D721Med (cell line): ENCODE measurements at regions not wholly inside any gene's neighbourhood (a gene's known extent, or its start where the extent isn't known, plus 50 kb on each side); places are given as distances from the start of the nearest gene placed in this dataset.

Source experiments
- DNase-seq: peaks from one replicate; pipeline ENCODE4 v3.0.0; 2011; ENCODE audit warnings: low spot score; ENCODE audit not compliant: insufficient read length
- FAIRE-seq: peaks from 2 replicates; lab custom pipeline; 2011; peaks lifted over from hg19 to GRCh38; lab: Jason Lieb, UNC
- CTCF ChIP-seq: IDR thresholded peaks from 2 replicates; pipeline ENCODE4 v1.5.1; 2012; ENCODE audit warnings: mild to moderate bottlenecking, control low read depth; ENCODE audit not compliant: insufficient read depth; ENCODE audit errors: missing control alignments

GRCh38 chr4:13762130-13762529 lies 134.6 kb upstream of the BOD1L1 start:
- no peak for TF ChIP-seq CTCF
- DNase-seq: no peak
- no peak for FAIRE-seq

GRCh38 chr4:13763707-13764106 lies 136.2 kb upstream of the BOD1L1 start:
- DNase-seq (no peak), FAIRE-seq (no peak)
- no peak for TF ChIP-seq CTCF

GRCh38 chr4:13765539-13765938 lies 138.0 kb upstream of the BOD1L1 start:
- no peak for TF ChIP-seq CTCF
- FAIRE-seq (no peak), DNase-seq (no peak)

DNA sequence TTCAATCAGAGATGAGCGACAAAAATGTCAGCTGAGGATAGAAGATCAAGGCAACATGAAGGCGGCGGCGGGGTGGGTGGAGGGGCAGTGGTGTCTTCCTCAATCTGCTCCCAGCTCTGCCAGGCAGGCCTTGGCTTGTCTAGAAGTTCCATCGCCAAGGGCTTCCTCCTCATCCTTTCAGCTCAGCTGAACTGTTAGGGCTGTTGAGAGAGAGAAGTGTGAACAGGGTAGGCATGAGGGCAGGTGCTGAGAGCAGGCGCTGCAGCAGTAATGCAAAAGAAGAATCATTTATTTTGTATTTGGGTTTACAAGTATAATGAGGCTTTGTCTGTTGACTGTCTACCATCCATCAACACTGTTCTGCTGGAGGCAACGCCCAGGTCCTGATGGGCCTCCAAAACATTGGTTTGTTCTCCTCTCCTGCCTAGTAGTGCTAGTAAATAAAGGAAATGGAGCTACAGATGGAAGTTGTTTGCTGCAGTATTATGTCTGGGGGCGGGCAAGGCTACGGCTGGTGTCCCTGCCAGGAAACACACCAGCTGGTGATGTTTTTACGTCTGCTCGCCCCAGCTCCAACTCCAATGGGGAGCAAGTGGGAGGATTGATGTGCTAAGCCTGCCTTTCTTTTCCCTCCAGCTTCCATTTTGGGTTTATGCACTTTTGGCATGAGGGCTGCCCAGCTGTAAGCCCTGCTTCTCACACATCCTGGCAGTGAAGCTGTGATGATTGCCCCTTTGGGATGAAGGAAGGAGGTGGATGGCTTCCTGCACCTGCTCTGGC lies 139.4 kb upstream of the BOD1L1 start:
- DNase-seq (no peak), FAIRE-seq (no peak)
- TF ChIP-seq CTCF: no peak

DNA sequence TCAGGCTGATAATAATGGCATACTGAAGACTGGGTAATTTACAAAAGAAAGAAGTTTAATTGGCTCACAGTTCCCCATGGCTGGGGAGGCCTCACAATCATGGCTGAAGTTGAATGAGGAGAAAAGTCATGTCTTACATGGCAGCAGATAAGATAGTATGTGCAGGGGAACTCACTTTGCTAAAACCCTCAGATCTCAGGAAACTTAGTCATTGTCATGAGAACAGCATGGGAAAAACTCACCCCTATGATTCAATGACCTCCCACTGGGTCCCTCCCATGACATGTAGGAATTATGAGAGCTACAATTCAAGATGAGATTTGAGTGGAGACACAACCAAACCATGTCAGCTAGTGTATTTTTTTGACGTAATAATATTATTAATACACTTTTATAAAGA lies 149.8 kb upstream of the BOD1L1 start:
- FAIRE-seq (no peak), DNase-seq (no peak)
- TF ChIP-seq CTCF: no peak

DNA sequence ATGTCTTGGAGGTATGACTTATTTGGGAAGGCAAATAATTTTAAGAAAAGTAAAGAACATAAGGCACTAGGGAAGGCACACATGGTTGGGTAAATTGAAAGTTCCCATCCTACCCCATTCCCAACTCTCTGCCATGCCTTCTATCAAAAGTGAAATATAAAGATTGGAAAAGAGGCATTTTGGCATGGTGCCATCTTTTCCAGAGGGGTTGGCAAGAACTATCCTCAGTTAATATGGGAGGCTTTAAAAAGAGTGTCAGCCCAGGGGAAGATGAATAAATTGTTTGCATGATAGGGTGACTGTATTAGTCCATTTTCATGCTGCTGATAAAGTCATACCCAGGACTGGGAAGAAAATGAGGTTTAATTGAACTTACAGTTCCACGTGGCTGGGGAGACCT lies 150.8 kb upstream of the BOD1L1 start:
- FAIRE-seq: no peak
- DNase-seq: no peak
- no peak for TF ChIP-seq CTCF

DNA sequence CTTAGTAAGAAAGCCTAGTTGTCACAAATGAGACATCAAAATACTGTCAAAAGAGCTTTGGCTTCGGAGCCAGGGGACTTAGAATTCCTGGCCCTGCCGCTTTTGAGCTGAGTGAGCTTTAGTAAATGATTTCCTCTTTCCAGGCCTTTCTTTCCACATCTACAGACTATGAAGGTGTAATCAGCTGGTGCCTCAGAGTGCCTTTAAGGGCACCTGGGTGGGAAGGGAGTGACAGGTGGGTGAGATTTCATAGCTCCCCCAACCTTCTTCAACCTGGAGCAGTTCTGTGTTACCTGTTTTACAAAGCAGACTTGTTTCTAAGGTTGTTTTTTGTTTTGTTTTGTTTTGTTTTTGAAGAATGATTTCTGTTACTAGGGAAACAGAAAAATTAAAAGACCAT lies 154.7 kb upstream of the BOD1L1 start:
- no peak for FAIRE-seq
- TF ChIP-seq CTCF: no peak
- DNase-seq: no peak
